Loucy (cell line): ENCODE measurements at regions not wholly inside any gene's neighbourhood (a gene's known extent, or its start where the extent isn't known, plus 50 kb on each side); places are given as distances from the start of the nearest gene placed in this dataset.

Experiments used
- H2AFZ ChIP-seq: fragments of 200-600 bp; sonication (generic); 2 replicates; pipeline ENCODE4 v1.6.0; 2016; ENCODE audit warnings: antibody characterized with exemption, mild to moderate bottlenecking, low read length, moderate library complexity
- H3F3A ChIP-seq: fragments of 200-600 bp; 2 replicates; pipeline ENCODE4 v1.6.0; 2016; ENCODE audit warnings: antibody characterized with exemption, low read depth, mild to moderate bottlenecking
- H3K27me3 ChIP-seq: fragments of 200-600 bp; sonication (generic); 2 replicates; pipeline ENCODE4 v1.6.1; 2014; ENCODE audit warnings: low read length, mild to moderate bottlenecking; ENCODE audit not compliant: insufficient read depth, poor library complexity, severe bottlenecking
- H3K36me3 ChIP-seq: fragments of 200-600 bp; sonication (generic); 2 replicates; pipeline ENCODE4 v1.6.1; 2016; ENCODE audit warnings: low read length; ENCODE audit not compliant: insufficient read depth
- H3K4me1 ChIP-seq: fragments of 200-600 bp; sonication (generic); 2 replicates; pipeline ENCODE4 v1.5.1; 2014; ENCODE audit warnings: low read length, mild to moderate bottlenecking; ENCODE audit not compliant: insufficient read depth, poor library complexity, severe bottlenecking
- H3K4me2 ChIP-seq: fragments of 200-600 bp; sonication (generic); 2 replicates; pipeline ENCODE4 v1.6.0; 2014; ENCODE audit warnings: antibody characterized with exemption, low read length, low read depth, mild to moderate bottlenecking; ENCODE audit not compliant: poor library complexity, severe bottlenecking
- H3K4me3 ChIP-seq: fragments of 200-600 bp; sonication (generic); 2 replicates; pipeline ENCODE4 v1.5.1; 2014; ENCODE audit warnings: low read length, mild to moderate bottlenecking, mixed read lengths; ENCODE audit not compliant: poor library complexity, severe bottlenecking
- H3K79me2 ChIP-seq: fragments of 200-600 bp; sonication (generic); 2 replicates; pipeline ENCODE4 v1.6.1; 2014; ENCODE audit warnings: low read length; ENCODE audit not compliant: insufficient read depth
- H3K9ac ChIP-seq: fragments of 200-600 bp; sonication (generic); 2 replicates; pipeline ENCODE4 v1.6.0; 2014; ENCODE audit warnings: mild to moderate bottlenecking, low read depth, low read length, moderate library complexity; ENCODE audit not compliant: poor library complexity, severe bottlenecking
- H3K9me2 ChIP-seq: fragments of 200-600 bp; sonication (generic); replicated peaks from 2 replicates; pipeline ENCODE4 v1.6.1; 2016; ENCODE audit warnings: low read depth, low read length, mixed read lengths
- H3K9me3 ChIP-seq: fragments of 200-600 bp; sonication (generic); 2 replicates; pipeline ENCODE4 v1.6.1; 2014; ENCODE audit warnings: mild to moderate bottlenecking, antibody characterized with exemption, low read length, low read depth; ENCODE audit not compliant: insufficient read depth
- H4K20me1 ChIP-seq: fragments of 200-600 bp; sonication (generic); 2 replicates; pipeline ENCODE4 v1.6.0; 2014; ENCODE audit warnings: antibody characterized with exemption, low read length, mild to moderate bottlenecking; ENCODE audit not compliant: insufficient read depth, poor library complexity, severe bottlenecking
- CTCF ChIP-seq: fragments of 200-600 bp; sonication (generic); conservative IDR thresholded peaks from 2 replicates; pipeline ENCODE4 v1.5.1; 2014; ENCODE audit warnings: mild to moderate bottlenecking, antibody characterized with exemption, low read length
- EZH2phosphoT487 ChIP-seq: fragments of 200-600 bp; IDR thresholded peaks from 2 replicates; pipeline ENCODE4 v1.6.1; 2018; ENCODE audit warnings: antibody characterized with exemption, mild to moderate bottlenecking, moderate library complexity, borderline replicate concordance

GRCh38 chr9:32728181-32728580, 55.2 kb upstream of the TMEM215 start:
- no peak overlapping the region for H3K4me2 ChIP-seq
- H3K27me3 ChIP-seq = no peaks in the 10 kb centered on the region
- H3K79me2 ChIP-seq = no peaks in the 10 kb centered on the region
- no peaks in the 10 kb centered on the region for H3K36me3 ChIP-seq
- no peaks in the 10 kb centered on the region for H4K20me1 ChIP-seq
- no peaks in the 10 kb centered on the region for H3K4me1 ChIP-seq
- no peak overlapping the region for H2AFZ ChIP-seq
- no peak overlapping the region for H3K9ac ChIP-seq
- H3K9me2 ChIP-seq = no peaks in the 10 kb centered on the region
- no peaks in the 10 kb centered on the region; the same call in 1 of the 2 replicates for H3K9me3 ChIP-seq
- TF ChIP-seq CTCF = no peak
- TF ChIP-seq EZH2phosphoT487 = no peak
- no peak overlapping the region for H3K4me3 ChIP-seq
- no peaks in the 10 kb centered on the region for H3F3A ChIP-seq
